Cardiac muscle cell (in vitro differentiated cells and primary cell): ENCODE measurements at regions not wholly inside any gene's neighbourhood (a gene's known extent, or its start where the extent isn't known, plus 50 kb on each side); places are given as distances from the start of the nearest gene placed in this dataset.

ENCODE experiments used
- DNase-seq, 2 donors: peaks; one replicate each; pipeline versions ENCODE4 v3.0.0 to v3.0.0-alpha.2; 2010 to 2017; ENCODE audit warnings: low read depth in 1 of 2, low spot score in 1 of 2
- H3K27ac ChIP-seq: fragments of 200-600 bp; sonication (generic); 2 replicates; pipeline ENCODE4 v1.5.1; 2016
- H3K27me3 ChIP-seq: fragments of 200-600 bp; sonication (generic); 2 replicates; pipeline ENCODE4 v1.6.0; 2016; ENCODE audit warnings: control low read depth
- H3K36me3 ChIP-seq: fragments of 200-600 bp; sonication (generic); 2 replicates; pipeline ENCODE4 v1.5.1; 2016; ENCODE audit warnings: control low read depth
- H3K4me1 ChIP-seq: fragments of 200-600 bp; sonication (generic); 2 replicates; pipeline ENCODE4 v1.8.1; 2017; ENCODE audit warnings: low read depth, mild to moderate bottlenecking, mixed run types
- H3K4me3 ChIP-seq: fragments of 200-600 bp; sonication (generic); 2 replicates; pipeline ENCODE4 v1.5.1; 2016; ENCODE audit warnings: mild to moderate bottlenecking
- H3K9me3 ChIP-seq: fragments of 200-600 bp; sonication (generic); 2 replicates; pipeline ENCODE4 v1.5.1; 2017; ENCODE audit warnings: low read depth, mild to moderate bottlenecking, control low read depth
- CTCF ChIP-seq: IDR thresholded peaks from 2 replicates; pipeline ENCODE4 v1.5.1; 2012; ENCODE audit warnings: low read depth, mild to moderate bottlenecking, low read length

DNA sequence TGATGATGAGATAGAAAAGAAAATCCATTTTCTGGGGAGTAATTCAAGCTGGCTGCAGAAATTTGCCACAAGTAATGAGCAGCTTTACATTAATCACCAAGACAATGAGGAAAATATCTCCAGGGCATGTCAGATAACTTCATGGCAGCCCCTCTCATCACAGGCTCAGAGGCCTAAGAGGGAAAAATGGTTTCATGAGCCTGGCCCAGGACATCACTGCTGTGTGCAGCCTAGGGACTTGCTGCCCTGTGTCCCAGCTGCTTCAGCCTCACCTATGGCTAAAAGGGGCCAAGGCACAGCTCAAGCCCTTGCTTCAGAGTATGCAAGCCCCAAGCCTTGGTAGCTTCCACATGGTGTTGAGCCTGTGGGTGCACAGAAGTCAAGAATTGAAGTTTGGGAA is 161.7 kb downstream of the OPA1 start:
- Histone ChIP-seq H3K27ac (no peak overlapping the region), H3K4me1 (no peaks in the 10 kb centered on the region), H3K9me3 (no peaks in the 10 kb centered on the region), H3K36me3 (no peaks in the 10 kb centered on the region), H3K4me3 (no peak overlapping the region), H3K27me3 (no peaks in the 10 kb centered on the region)
- DNase-seq: no peak
- TF ChIP-seq CTCF: no peak

- Histone ChIP-seq H3K27me3 (no peaks in the 10 kb centered on the region), H3K27ac (no peak overlapping the region), H3K9me3 (no peaks in the 10 kb centered on the region), H3K4me3 (no peak overlapping the region), H3K4me1 (no peaks in the 10 kb centered on the region), H3K36me3 (no peaks in the 10 kb centered on the region)
- DNase-seq: no peak
- TF ChIP-seq CTCF: no peak
These were observed 163.5 kb downstream of the OPA1 start for GRCh38 chr3:193756536-193756935.

- no peaks in the 10 kb centered on the region for H3K27me3 ChIP-seq
- no peaks in the 10 kb centered on the region for H3K4me1 ChIP-seq
- no peak for DNase-seq
- no peak for TF ChIP-seq CTCF
- H3K9me3 ChIP-seq: no peaks in the 10 kb centered on the region
- no peak overlapping the region for H3K4me3 ChIP-seq
- H3K36me3 ChIP-seq: no peaks in the 10 kb centered on the region
- H3K27ac ChIP-seq: no peak overlapping the region
These were observed 164.4 kb downstream of the OPA1 start for GRCh38 chr3:193757457-193757856.

GRCh38 chr3:193761969-193762368 is 169.0 kb downstream of the OPA1 start:
- H3K4me3 ChIP-seq: no peak overlapping the region
- no peak for TF ChIP-seq CTCF
- H3K36me3 ChIP-seq: no peaks in the 10 kb centered on the region
- no peaks in the 10 kb centered on the region for H3K27me3 ChIP-seq
- H3K27ac ChIP-seq: no peak overlapping the region
- no peak for DNase-seq
- H3K4me1 ChIP-seq: no peaks in the 10 kb centered on the region
- no peaks in the 10 kb centered on the region for H3K9me3 ChIP-seq

DNA sequence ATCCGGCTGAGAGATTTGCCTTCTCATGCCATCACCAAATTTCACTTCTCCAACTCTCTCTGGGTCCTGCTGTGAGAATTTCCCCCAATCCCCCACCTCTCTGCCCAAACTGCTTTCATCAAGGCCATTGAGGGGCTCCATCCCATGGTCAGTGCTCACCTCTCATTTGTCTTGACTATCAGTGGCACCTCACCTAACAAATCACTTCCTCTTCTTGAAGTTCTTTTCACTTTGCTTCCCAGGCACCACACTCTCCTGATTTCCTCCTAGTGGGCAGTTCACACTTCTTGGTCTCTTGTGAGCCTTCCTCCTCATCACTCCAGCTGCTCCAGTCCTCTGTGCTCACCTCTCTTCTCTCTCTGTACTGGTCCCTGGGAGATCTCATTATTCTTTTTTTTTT is 169.6 kb downstream of the OPA1 start:
- H3K27ac ChIP-seq: no peak overlapping the region

More for the DNA sequence above, 169.6 kb downstream of the OPA1 start:
- Histone ChIP-seq H3K9me3 (no peaks in the 10 kb centered on the region), H3K36me3 (no peaks in the 10 kb centered on the region), H3K27me3 (no peaks in the 10 kb centered on the region), H3K4me1 (no peaks in the 10 kb centered on the region), H3K4me3 (no peak overlapping the region)
- no peak for TF ChIP-seq CTCF
- DNase-seq: no peak
